GM13976 (cell line): ENCODE measurements at regions not wholly inside any gene's neighbourhood (a gene's known extent, or its start where the extent isn't known, plus 50 kb on each side); places are given as distances from the start of the nearest gene placed in this dataset.

Experiments
- DNase-seq: peaks from one replicate; pipeline ENCODE4 v3.0.0; 2012; ENCODE audit warnings: low spot score
- in situ Hi-C: fragments of 300-500 bp; cut with MboI; formaldehyde crosslinking; loops from one replicate; pipeline ENCODE4 v1.12.0; 2022; ENCODE audit warnings: low sequenced_read_pairs, mixed read lengths, inconsistent platforms; ENCODE audit not compliant: unreplicated experiment
- TF ChIP-seq, protein P1 (sequence below): IDR thresholded peaks from 2 replicates; pipeline ENCODE4 v1.5.1; 2012; ENCODE audit warnings: borderline replicate concordance, mild to moderate bottlenecking; ENCODE audit not compliant: insufficient read depth; ENCODE audit errors: extremely low read depth, missing control alignments, control extremely low read depth

DNA sequence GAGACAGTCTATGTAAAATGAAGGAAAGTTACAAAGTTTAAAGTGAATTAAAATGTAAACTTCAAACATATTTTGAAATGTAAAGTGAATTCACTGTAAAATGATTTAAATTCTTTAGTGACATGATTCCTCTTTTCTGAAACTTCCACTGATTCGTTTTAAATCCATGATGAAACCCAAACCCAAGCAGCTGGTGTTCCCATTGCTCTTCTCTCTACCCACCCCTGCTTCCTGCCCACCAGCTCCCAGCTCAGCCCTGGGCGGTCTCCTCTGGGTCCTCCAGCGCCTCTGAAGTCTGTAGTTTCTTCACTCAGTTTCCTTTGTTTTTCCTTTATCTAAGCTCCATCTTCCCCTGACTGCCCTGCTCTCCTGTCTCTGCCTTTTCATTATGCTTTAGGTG lies 175.9 kb downstream of the SNX10 start:
- no peak for DNase-seq
- TF ChIP-seq, protein P1, sequence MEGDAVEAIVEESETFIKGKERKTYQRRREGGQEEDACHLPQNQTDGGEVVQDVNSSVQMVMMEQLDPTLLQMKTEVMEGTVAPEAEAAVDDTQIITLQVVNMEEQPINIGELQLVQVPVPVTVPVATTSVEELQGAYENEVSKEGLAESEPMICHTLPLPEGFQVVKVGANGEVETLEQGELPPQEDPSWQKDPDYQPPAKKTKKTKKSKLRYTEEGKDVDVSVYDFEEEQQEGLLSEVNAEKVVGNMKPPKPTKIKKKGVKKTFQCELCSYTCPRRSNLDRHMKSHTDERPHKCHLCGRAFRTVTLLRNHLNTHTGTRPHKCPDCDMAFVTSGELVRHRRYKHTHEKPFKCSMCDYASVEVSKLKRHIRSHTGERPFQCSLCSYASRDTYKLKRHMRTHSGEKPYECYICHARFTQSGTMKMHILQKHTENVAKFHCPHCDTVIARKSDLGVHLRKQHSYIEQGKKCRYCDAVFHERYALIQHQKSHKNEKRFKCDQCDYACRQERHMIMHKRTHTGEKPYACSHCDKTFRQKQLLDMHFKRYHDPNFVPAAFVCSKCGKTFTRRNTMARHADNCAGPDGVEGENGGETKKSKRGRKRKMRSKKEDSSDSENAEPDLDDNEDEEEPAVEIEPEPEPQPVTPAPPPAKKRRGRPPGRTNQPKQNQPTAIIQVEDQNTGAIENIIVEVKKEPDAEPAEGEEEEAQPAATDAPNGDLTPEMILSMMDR = no peak
- in situ Hi-C loops = no loop called here

DNA sequence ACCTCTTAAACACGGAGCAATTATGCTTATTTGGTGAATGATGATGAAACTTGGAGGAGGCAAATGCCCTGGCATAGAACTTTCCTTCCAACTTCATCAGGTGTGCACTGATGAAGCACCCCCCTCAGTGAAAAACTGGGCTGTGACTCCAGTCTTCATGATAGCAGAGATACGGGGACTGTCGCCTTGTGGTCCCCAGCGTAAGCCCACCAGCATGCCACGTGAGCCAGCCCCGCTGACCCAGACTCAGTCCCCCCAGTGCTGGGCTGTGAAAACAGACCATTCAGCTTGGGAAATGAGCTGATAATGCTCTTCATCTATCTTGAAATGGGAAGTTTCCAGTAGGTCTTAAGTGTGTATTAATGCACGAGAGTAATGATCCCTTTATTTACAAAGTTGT lies 177.0 kb downstream of the SNX10 start:
- in situ Hi-C loops = no loop called here
- TF ChIP-seq, protein P1 = no peak

DNA sequence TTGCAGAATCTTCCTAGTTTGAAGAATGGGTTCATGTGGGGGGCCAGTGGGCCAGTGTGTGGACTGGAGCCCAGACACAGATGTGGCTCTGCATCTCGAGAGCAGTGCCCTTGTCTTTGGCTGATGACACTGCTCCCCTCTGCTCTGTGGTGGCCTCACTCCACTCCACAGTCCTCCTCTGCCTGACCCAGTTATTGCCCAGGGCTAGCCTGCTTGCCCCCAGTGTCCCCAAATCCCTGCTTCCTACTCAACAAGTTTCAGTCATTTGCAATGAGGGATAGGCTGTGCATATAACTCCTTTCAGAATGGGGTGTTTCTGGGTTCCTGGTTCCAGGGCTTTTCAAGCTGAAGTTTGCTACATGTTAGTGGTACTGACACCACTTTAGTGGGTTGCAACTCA lies 177.5 kb downstream of the SNX10 start:
- TF ChIP-seq, protein P1 = no peak
- in situ Hi-C loops = no loop called here
- no peak for DNase-seq

More for the DNA sequence above, 177.0 kb downstream of the SNX10 start:
- DNase-seq = no peak

DNA sequence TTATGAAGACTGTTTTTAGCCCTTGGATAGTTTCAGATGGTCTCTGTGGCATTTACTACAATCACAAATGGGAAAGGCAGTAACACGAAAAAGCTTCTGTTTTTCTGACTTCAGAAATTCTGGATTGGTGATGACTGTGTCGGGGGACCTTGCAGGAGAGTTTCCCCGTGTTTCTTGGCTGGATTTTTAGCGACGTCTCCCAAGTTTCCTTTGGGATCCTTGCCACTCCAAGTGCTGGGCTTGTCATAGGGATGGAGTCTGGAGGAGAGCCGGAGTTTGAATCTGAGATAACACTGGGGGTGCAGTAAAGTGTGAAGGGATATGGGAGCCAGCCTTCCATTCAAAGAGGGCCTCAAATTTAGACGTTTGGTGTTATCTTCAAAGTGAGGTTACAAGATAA lies 179.0 kb downstream of the SNX10 start:
- DNase-seq = no peak
- in situ Hi-C loops = no loop called here
- TF ChIP-seq, protein P1 = no peak

DNA sequence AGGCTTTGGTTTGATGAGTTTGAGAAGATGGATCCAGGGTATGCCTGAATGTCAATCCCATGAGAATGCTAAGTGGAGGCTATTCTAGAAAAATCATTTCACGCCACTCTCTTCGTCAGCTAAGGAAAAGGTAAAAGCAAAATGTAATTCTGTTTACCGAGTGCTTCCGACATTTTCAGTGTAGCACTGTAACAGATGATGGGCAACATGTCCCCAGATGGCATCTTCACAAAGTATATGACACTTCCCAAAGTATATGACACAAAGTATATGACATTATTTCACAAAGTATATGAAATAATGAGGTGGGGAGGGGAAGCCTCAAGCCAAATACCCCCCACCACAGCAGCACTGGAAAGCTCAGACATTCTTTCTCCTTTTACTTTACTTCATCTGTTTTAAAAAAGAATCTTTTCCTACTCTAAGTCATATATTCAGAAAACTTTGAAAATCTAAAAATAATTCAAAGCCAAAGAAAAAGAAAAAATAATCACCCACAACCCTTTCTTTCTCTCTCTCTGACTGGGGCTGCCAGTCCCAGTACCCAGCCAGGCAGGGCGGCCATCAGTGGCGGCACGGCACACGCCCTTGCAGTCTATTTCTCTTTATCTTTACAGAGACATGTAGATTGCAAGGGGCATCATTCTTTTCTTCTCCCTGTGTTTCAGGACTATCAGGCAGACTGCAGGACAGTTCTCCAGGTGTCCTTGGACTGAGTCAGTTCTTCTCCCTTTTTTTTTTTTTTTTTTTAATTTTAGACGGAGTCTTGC lies 179.8 kb downstream of the SNX10 start:
- no peak for DNase-seq
- in situ Hi-C loops = no loop called here
- TF ChIP-seq, protein P1 = no peak

DNA sequence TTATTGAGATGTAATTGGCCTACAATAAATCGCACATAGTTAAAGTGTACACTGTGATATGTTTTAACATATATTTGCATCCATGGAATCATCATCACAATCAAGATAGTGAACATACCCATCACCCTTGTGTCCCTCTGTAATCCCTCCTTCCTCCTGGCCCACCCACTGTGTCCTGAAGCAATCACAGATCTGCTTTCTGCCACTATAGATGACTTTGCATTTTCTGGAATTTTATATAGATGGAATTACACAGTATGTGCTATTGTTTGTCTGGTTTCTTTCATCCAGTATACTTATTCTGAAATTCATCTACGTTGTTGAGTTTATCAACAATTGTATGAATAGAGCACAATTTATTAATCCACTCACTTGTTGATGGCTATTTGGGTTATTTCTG lies 181.3 kb downstream of the SNX10 start:
- in situ Hi-C loops = no loop called here
- TF ChIP-seq, protein P1 = no peak
- DNase-seq = no peak
